GM18909 (cell line): ENCODE measurements at regions not wholly inside any gene's neighbourhood (a gene's known extent, or its start where the extent isn't known, plus 50 kb on each side); places are given as distances from the start of the nearest gene placed in this dataset.

ENCODE experiments used
- ATAC-seq: cut with Tn5 transposase; IDR thresholded peaks from one replicate; pipeline ENCODE4 v1.9.1; 2021; ENCODE audit warnings: mild to moderate bottlenecking; ENCODE audit not compliant: unreplicated experiment, poor library complexity

DNA sequence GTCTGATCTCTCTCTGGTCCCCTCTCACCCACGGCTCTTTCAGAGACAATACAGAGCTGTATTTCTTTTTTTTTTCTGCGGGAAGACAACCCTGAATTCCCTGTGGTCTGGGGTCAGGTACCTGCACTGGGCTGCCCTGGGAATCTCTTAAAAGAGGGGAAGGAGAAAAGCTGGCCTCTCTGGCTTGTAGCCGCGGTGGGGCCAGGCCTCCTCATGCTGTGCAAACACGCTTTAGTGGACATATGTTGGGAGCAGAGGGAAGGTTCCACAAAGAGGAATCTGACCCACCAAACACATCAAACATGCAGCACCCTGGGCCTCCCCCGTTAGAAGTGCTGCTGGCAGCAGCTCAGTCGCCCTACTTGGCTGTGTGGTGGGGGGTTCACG is 143.7 kb upstream of the ZFHX3 start:
- ATAC-seq: no peak

DNA sequence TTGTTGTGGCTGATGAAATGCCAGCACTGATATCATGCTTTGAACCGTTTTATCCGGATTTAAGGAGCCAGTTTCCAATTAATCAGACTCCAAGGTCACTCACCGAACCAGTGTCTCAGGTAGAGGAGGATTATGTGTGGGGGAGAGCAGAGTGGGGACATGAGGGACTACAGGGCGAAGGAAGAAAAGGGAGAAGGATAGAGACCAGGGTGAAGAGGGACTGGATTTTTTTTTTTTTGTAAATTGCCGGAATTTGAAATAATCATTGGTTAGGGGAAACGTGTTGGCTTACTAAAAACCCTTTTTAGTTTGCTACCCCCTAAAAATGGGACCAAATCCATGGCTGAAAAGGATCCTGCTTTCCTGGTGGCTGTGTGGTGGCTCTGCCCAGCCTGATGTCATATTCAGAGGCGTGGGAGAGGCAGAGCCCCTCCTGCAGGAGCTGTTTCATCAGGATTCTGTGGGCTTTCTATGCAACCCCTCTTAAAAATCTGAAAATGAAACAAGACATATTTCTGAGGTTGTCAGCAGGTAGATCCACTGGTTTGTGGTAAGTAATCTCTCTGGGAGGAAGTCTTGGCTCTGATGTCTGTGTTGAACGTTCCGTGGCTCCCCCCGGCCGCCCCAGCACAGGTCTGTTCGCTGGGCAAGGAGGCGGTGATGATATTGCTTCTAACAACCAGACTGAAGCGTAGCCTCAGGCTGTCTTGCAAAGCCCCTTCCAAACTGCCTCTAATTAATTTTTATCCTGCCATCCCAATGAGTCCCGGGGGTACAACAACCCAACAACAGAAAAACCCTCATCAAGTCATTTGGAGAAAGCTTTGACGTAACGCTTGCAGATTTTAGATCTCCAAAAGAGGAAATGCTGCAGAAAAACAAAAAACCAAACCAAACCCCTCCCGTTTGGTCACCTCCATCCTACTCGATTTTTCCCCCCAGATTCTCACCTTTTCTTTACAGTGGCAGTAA is 143.0 kb upstream of the ZFHX3 start:
- no peak for ATAC-seq

DNA sequence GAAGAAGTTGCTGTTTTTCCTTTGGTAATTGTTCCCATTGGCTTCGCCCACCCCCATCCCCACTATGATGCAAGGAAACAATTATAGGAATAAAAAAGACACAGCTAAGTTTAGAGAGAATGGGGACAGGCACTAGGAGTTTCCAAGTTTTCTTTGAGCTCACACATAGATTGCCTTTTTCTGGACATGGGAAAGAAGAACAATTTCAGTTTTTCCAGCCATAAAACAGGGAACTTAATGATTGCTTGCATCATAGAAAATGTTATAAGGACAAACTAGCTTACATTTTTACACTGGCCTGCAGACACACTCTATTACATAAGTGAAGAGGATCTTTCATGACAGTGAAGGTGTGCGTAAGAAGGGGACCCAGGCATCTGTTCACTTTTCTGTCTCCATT is 142.3 kb upstream of the ZFHX3 start:
- ATAC-seq: no peak

DNA sequence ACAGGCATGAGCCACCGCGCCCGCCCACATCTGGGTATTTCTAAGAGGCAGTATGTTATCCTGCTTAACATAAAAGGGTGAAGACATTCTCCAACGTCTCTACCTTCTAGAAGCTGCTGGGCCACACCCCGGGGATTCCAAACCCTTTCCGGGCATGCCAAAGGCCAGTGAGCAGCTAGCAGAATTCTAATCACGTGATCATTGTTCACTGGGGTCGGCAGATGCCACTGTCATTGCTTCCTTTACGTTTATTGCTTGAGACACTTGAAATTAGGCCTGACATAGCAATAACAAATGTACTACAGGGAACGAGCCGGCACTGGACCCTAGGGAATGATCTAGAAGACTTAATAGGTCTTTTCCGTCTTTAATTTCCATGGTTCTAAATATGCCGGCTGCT is 141.2 kb upstream of the ZFHX3 start:
- no peak for ATAC-seq

DNA sequence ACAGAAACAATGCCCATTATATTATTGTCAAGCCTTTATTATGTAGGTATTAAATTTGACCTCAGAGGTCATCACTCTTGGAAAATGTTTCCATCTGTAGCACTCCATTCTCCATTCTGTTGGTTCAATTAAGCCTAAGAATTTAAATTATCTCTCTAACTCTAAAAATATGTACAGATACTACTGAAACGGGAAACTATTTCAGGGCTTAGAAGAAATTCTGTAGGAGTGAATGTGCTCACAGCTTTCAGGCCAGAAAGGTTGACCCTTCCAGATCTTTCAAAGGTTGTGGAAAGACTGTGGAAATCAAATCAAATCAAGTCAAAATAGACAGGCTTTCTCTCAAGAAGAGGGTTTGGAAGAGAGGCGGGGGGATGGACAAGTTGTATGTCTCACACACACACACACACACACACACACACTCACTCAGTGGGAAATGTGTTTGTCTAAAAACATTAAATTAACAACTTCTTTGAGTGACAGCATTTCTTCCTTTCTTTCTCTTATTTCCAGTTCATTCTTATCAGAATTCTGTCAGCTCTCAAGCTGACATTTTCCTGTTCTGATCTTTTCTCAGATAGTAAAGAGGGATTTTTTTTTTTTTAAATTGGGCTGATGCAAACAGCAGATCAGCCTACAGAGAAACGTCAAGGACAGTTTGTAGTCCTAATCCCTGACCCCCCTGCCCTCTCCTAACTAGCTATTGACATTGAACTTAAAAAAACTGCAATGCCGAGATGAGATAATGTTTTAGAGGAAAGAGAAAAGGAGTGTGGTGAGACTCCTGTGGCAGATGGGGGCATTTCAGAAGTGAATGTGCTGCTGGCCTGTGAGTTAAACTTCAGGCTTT is 139.0 kb upstream of the ZFHX3 start:
- no peak for ATAC-seq

DNA sequence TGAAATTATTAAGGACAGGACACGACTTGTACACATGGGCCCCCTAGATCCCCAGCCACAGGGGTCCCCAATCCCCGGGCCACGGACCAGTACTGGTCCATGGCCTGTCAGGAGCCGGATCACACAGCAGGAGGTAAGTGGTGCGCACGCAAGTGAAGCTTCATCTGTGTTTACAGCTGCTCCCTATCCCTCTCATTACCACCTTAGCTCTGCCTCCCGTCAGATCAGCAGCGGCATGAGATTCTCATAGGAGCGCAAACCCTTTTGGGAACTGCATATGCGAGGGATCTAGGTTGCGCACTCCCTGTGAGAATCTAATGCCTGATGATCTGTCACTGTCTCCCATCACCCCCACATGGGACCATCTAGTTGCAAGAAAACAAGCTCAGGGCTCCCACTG is 137.8 kb upstream of the ZFHX3 start:
- ATAC-seq: no peak

DNA sequence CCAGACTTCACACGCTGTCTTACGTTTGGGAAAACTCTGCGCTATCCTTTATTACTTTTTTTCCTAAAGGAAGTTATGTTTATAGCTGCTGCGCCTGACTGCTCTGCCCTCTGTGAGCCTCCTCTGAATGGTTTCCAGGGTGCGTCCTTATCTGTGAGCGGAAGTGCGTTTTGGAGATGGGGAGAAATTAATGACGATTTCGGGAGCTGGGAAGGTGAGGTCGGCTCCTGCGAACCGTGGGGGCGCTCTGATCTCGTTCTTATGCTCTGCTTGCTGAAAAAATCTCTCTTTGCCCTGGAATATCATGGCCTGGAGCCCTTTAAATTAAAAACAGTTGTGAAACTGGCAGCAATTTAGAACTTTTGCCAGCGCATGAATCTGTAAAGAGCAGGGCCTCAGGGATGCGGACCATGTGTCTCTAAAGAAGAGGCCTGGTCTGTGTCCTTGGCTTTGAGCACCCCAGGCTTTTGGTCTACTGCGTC is 135.7 kb upstream of the ZFHX3 start:
- no peak for ATAC-seq

DNA sequence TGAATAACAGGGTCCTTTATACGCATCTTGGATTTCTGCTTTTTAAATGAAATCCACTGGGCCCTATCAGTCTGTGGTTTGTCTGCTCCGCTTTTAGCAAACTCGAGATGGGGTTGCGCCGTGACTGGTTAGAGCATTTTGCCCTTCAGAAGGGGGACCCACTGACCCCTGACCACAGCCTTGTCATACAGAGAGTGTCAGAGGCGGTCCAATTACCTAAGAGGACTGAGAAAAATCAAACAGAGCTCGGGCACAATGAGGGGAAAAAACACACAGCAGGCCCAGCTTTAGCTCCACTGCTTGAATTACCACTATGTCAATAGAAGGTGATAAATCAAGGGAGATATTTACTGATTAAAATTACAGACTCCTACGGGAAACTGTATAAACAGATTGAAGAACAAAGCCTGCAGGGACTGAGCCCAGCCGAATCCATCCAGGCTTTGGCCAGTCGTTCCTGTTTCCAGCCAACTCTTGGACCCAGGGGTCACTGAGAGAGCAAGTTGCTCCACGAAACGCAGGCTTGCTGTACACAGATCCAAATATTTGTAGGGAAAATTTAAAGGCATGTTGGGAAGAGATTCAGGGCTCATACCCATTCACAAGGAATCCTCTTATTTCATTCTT is 131.9 kb upstream of the ZFHX3 start:
- no peak for ATAC-seq

DNA sequence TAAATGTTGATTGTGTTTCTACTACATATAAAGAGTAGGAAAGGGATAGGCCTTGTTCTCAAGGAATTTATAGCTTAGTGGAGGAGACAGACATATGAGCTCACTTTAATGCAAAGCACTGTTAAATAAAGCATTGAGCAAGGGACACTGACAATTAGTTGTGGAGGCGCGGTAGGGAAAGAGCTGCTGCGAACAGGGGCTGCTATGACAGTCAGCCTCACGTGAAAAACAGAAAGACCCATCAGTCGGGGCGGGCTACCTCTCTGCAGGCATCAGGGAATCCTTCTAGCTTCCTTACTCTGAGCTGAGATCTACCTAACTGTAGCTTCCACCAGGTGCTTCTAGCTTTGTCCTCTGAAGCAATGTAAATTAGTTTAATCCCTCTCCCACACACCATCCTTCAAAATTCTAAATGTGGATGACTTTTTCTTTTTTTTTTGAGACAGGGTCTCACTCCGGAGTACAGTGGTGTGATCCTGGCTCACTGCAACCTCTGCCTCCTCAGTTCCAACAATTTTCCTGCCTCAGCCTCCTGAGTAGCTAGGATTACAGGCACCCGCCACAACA is 129.9 kb upstream of the ZFHX3 start:
- ATAC-seq: no peak

DNA sequence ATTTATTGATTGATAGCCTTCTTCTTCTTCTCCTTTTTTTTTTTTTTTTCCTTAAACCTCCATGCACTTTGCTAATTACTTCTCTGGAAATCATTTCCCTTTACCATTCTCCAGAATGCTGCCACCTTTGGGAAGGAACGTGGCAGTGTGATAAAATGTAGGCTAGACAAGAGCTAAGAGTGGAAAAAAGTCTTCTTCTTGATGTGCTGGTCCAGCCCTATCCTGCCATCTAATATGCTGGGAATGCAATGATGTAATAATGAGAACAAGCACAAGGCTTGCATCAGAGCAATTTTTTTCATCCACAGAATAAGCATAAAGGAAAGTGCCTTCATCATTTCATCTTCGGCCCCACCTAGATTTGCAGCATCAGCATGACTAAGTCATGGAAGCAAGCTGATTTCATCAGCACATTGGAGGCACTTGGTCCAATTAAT is 128.7 kb upstream of the ZFHX3 start:
- no peak for ATAC-seq

DNA sequence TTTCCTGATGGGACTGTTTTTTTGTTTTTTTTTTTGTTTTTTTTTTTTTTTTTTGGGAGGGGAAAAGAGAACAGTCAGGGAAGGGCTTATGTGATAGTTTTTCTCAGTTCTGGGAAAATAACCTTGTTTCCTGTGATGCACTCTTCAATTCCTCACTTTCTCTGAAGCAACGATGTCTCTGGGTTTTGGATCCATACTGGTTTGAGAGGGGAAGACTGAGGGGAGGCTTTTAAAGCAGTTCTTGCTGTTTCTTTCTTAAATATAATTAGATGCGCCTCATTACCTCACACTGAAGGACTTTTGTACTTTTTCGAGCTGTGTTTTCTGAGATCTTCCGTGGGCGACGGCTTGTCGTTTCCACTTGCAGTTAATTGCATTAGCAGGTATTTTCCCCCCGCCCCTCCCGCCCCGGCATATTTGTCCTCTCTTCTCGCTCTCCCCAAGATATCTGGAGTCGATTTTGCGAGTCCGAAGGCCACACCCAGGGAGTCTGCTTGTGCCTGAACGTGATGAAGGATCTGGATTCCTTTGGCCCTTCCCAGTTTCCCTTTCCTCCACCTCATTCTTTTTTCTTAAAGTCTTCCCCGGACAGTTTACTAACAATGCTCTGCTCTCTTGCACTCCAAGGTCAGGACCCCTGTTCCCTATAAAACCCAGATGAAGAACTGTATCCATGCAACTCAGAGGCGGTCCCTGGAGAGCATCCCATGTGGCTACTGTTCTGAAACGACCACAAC is 125.2 kb upstream of the ZFHX3 start:
- ATAC-seq: no peak

DNA sequence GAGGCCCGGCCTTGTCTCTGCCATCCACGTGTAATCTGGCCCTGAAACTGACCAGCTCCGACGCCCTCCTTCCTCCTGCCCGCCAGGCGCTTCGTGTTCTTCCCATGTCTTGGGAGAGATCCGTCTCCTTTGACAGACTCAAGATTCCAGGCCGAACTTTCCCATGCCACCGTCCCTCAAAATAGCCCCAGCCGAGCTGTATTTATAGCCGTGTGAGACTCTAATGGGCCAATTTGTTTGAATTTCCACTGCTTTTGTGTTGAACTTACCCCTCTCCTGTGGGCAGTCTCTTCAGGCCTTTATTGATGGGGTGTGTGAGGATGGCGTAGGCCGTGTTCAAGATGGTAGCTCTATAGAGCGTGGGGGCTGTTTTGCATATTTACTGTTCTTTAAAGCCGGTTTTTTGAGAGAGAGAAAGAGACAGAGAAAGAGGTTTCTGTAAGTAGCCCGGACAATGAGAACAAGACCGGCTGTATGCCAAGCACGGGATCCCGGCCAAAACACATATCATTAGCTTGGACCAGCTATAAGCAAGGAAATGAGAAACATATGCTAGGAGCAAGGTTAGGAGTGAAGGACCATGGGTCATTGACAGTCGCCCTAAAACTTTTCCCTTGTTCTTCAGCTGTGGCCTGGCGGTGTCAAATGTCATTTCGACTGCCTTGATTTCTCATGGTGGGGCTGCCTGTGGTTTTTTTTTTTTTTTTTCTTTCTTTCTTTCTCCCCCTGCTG is 124.5 kb upstream of the ZFHX3 start:
- no peak for ATAC-seq

DNA sequence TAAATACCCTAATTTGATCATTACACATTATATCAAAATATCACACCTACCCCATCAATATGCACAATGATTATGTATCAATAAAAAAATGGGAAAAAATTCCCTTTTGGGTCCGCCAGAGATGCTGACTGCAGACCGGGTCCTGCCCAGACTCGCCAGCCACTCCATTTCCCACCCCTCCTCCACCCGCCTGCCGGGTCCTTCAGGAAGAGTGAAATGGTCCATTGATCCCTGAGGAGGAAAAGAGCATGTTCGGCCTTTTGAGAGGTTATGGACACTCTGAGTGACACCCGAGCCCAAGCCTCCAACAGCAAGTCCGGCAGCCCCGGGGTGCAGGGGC is 123.9 kb upstream of the ZFHX3 start:
- no peak for ATAC-seq

DNA sequence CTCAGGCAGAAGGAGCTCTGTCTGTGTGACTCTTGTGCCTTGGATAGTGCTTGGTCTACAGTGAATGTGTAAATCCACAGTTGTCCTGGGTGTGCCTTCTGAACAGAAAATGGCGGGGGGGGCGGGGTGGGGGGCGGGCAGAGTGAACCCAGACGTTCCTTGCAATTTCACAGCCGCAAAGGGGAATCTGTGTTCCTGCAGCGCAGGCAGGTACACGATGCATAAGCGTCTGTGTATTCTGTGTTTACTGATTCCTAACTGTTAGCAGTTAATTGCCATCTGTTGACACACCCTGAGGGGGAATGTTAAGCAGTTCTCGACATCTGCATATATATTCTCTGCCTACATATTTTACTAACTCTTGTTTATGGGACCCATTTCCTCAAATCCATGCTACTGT is 123.5 kb upstream of the ZFHX3 start:
- no peak for ATAC-seq

DNA sequence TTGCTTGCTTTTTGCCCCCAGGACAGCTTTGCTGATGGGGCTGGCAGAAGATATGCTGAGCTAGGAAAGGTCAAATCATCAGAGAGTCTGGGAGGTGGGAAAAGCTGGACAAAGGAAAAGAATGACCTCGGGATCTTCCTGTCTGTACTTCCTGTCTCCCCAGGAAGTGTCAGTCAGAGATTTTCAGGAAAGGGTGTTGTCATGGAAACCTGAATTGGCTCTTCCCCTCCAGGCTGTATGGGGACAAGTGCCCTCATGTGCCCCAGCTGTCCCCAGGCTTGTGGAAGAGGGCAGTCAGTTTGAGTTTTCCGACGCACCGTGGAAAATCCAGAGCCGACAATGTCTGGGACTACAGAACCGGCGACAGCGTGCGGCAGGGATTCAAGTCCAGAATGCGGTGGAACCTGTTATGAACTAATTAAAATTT is 122.7 kb upstream of the ZFHX3 start:
- no peak for ATAC-seq

DNA sequence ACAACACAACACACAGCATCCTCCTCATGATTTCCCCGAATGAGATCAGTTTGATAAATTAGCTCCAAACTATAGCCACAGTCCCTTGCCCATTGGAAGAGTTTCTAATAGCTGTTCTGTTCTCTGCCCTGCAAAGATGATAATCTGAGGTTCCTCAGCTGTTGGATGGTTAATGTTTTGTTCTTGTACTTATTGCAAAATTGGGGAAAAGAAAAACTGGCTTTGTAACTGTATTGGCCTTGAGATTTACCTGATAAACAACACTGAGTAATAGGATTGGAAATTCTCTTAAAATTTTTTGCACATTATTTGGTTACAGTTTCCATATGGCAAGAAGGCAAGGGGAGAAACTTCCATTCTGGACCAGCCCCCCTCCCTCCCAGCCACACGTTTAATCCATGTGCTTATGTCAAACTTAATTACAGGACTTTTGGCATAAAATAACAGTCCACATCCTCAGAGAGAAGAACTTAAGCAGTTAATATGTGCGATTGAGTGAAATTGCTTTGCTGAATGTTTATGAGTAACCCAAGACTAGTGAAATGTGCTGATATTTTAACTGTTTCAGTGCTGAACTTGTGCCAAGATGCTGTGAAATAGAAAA is 119.1 kb upstream of the ZFHX3 start:
- no peak for ATAC-seq

DNA sequence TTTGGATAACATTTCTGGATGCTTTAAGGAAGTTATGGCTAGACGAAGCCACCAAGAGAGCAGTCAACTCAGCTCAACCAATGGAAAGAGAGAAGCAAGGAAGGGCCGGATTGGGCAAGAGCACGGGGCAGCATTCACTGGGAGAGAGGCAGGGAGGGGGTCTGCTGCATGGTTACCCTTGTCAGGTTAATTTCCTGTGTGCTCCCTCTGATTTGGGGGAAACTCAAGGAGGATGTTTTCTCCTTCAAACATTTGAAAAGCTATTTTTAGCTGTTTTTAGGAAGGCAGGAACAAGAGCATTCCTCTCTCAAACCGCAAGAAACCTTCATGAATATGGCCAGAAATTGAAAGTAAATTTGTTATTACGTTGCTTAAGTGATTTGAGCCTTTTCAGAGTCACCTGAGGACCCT is 118.5 kb upstream of the ZFHX3 start:
- ATAC-seq: no peak

DNA sequence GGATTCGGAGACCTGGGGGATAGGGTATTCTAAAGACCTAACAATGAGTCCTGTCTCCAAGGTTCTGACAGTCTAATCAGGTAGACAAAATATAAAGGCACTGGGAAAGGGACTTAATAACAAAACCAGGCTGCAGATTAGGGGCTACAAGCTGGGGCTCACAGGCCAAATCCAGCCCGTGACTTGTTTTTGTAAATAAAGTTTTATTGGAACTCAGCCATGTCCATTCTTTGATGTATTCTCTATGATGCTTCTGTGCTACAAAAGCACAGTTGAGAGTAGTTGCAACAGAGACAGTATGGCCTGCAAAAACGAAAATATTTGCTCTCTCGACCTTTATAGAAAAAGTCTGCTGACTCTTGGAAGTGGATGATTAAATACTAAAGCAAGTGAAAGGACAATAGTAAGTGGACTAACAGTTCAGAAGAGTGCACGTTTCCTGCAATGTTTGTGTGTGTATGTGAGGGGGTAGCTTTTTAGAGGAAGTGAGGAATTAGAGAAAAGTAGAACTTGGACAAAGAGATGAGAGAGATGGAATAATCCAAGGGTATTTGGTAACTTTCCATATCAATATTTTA is 115.4 kb upstream of the ZFHX3 start:
- no peak for ATAC-seq
